Mammary epithelial cell (primary cell): ENCODE measurements at regions not wholly inside any gene's neighbourhood (a gene's known extent, or its start where the extent isn't known, plus 50 kb on each side); places are given as distances from the start of the nearest gene placed in this dataset.

Source experiments
- CTCF ChIP-seq, 2 donors: IDR thresholded peaks in 1 of 2; conservative IDR thresholded peaks in 1 of 2; 2 replicates each; pipeline ENCODE4 v1.5.1; 2011 to 2012; ENCODE audit warnings: inconsistent platforms in 2 of 2, low read length in 2 of 2, mild to moderate bottlenecking in 2 of 2, control low read depth in 1 of 2, low read depth in 1 of 2; ENCODE audit not compliant: insufficient read depth in 1 of 2; ENCODE audit errors: extremely low read depth in 1 of 2
- EZH2 ChIP-seq: IDR thresholded peaks from 2 replicates; pipeline ENCODE4 v1.6.1; 2012; ENCODE audit warnings: low read length, inconsistent platforms, borderline replicate concordance

- TF ChIP-seq CTCF (conservative IDR thresholded peaks at IDR 0.05 in 1 of 2, IDR thresholded peaks at IDR 0.05 in 1 of 2; ENCODE audit: extremely low read depth in 1 of 2, insufficient read depth in 1 of 2, low read depth in 1 of 2, low read length in 2 of 2): peak; percentile 40
- TF ChIP-seq EZH2: no peak
Measured at GRCh38 chr12:75725521-75726111, 214.2 kb upstream of the KRR1 start.
